Fibroblast of skin of back (primary cell): ENCODE measurements at regions not wholly inside any gene's neighbourhood (a gene's known extent, or its start where the extent isn't known, plus 50 kb on each side); places are given as distances from the start of the nearest gene placed in this dataset.

Experiments used
- DNase-seq: peaks from one replicate; pipeline ENCODE4 v3.0.0-alpha.2; 2013

- no peak for DNase-seq
These were observed 556.0 kb downstream of the BNC2 start for GRCh38 chr9:16314476-16314875.

- DNase-seq = no peak
These were observed 554.8 kb downstream of the BNC2 start for GRCh38 chr9:16315720-16316119.

- no peak for DNase-seq
These were observed 554.0 kb downstream of the BNC2 start for GRCh38 chr9:16316456-16316855.

- no peak for DNase-seq
These were observed 553.3 kb downstream of the BNC2 start for GRCh38 chr9:16316911-16317817.

- DNase-seq = no peak
These were observed 551.9 kb downstream of the BNC2 start for GRCh38 chr9:16318516-16319060.

- DNase-seq = no peak
These were observed 550.8 kb downstream of the BNC2 start for GRCh38 chr9:16319646-16320045.

- no peak for DNase-seq
These were observed 550.0 kb downstream of the BNC2 start for GRCh38 chr9:16320338-16320902.

- peak; percentile 44 for DNase-seq
These were observed 548.9 kb downstream of the BNC2 start for GRCh38 chr9:16321461-16322119.

- no peak for DNase-seq
These were observed 547.6 kb downstream of the BNC2 start for GRCh38 chr9:16322849-16323248.

GRCh38 chr9:16325966-16326365 is 544.5 kb downstream of the BNC2 start:
- DNase-seq = no peak

GRCh38 chr9:16328349-16328748 is 542.1 kb downstream of the BNC2 start:
- DNase-seq = no peak

- peak; percentile 81 for DNase-seq
These were observed 540.8 kb downstream of the BNC2 start for GRCh38 chr9:16329671-16330113.

GRCh38 chr9:16331031-16331430 is 539.4 kb downstream of the BNC2 start:
- DNase-seq = no peak

GRCh38 chr9:16331527-16331926 is 538.9 kb downstream of the BNC2 start:
- DNase-seq = no peak

GRCh38 chr9:16333691-16334090 is 536.8 kb downstream of the BNC2 start:
- no peak for DNase-seq

GRCh38 chr9:16335788-16336580 is 534.5 kb downstream of the BNC2 start:
- peak; percentile 99 for DNase-seq

GRCh38 chr9:16336833-16337232 is 533.6 kb downstream of the BNC2 start:
- no peak for DNase-seq

- peak; percentile 93 for DNase-seq
These were observed 533.0 kb downstream of the BNC2 start for GRCh38 chr9:16337322-16338029.

- DNase-seq = peak; percentile 64
These were observed 529.3 kb downstream of the BNC2 start for GRCh38 chr9:16341177-16341576.

- DNase-seq = no peak
These were observed 528.0 kb downstream of the BNC2 start for GRCh38 chr9:16342246-16343020.
